ENCODE measurements at regions not wholly inside any gene's neighbourhood (a gene's known extent, or its start where the extent isn't known, plus 50 kb on each side); places are given as distances from the start of the nearest gene placed in this dataset.

DNA sequence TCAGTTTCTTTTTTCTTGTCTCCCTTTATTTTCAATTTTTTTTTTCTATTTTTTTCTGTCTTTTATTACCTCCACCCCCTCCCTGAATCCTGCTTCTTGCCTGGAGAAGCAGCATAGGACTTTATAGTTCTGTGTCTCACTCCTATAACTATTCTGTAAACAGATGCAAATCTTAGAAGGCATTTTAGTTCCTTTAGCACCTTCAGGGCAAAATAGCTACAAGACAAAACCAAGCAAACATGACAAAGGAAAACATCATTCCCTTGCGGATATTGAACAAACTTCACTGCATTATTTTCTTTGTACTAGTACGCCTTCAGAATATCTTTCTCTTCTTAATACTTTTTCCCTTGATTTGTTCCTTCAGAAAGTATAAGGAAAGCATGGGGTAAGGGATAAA, 446.2 kb upstream of the CHORDC1 start:
- TF ChIP-seq, protein P1, sequence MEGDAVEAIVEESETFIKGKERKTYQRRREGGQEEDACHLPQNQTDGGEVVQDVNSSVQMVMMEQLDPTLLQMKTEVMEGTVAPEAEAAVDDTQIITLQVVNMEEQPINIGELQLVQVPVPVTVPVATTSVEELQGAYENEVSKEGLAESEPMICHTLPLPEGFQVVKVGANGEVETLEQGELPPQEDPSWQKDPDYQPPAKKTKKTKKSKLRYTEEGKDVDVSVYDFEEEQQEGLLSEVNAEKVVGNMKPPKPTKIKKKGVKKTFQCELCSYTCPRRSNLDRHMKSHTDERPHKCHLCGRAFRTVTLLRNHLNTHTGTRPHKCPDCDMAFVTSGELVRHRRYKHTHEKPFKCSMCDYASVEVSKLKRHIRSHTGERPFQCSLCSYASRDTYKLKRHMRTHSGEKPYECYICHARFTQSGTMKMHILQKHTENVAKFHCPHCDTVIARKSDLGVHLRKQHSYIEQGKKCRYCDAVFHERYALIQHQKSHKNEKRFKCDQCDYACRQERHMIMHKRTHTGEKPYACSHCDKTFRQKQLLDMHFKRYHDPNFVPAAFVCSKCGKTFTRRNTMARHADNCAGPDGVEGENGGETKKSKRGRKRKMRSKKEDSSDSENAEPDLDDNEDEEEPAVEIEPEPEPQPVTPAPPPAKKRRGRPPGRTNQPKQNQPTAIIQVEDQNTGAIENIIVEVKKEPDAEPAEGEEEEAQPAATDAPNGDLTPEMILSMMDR (conservative IDR thresholded peaks at IDR 0.05 in 1 of 2, IDR thresholded peaks at IDR 0.05 in 1 of 2; ENCODE audit: extremely low read depth in 1 of 2, insufficient read depth in 1 of 2, low read depth in 1 of 2, low read length in 2 of 2) = no peak
- no peak for TF ChIP-seq EZH2 (IDR thresholded peaks at IDR 0.05; ENCODE audit: borderline replicate concordance, low read length)
